Effector memory CD8-positive, alpha-beta T cell (primary cell): ENCODE measurements at regions not wholly inside any gene's neighbourhood (a gene's known extent, or its start where the extent isn't known, plus 50 kb on each side); places are given as distances from the start of the nearest gene placed in this dataset.
"Not testable (repeated sequence)": the region's sequence is repeated elsewhere in the genome, so short reads cannot be mapped to it uniquely, and the experiment has no call there.

Source experiments
- ATAC-seq: fragments of 150-1000 bp; cut with Tn5 transposase; replicated peaks from 2 replicates; pipeline ENCODE4 v1.10.0; 2021; ENCODE audit warnings: mild to moderate bottlenecking, moderate library complexity
- DNase-seq, 3 experiments: peaks; one replicate each; pipeline ENCODE4 v3.0.0; 2021
- H3K27ac Mint-ChIP-seq, 2 donors: one replicate each; pipeline ENCODE4 v1.8.0; 2022; ENCODE audit warnings: mild to moderate bottlenecking in 2 of 2, mixed read lengths in 2 of 2, moderate library complexity in 2 of 2
- H3K27me3 Mint-ChIP-seq, 2 donors: one replicate each; pipeline ENCODE4 v1.8.0; 2022; ENCODE audit warnings: mixed read lengths in 2 of 2
- H3K36me3 Mint-ChIP-seq: one replicate; pipeline ENCODE4 v1.8.0; 2022; ENCODE audit warnings: mild to moderate bottlenecking, moderate library complexity, mixed read lengths; ENCODE audit not compliant: insufficient read depth
- H3K4me1 Mint-ChIP-seq, 2 donors: one replicate each; pipeline ENCODE4 v1.8.0; 2022; ENCODE audit warnings: low read depth in 2 of 2, mixed read lengths in 2 of 2
- H3K4me3 Mint-ChIP-seq, 2 donors: one replicate each; pipeline ENCODE4 v1.8.0; 2022; ENCODE audit warnings: mild to moderate bottlenecking in 2 of 2, mixed read lengths in 2 of 2, moderate library complexity in 2 of 2
- H3K9me3 Mint-ChIP-seq, 2 donors: one replicate each; pipeline ENCODE4 v1.8.0; 2022; ENCODE audit warnings: mixed read lengths in 2 of 2

- peaks cover 0 to 29% of the 10 kb centered on the region in 2 donors for H3K27me3 Mint-ChIP-seq
- no peak for DNase-seq
- no peak overlapping the region for H3K27ac Mint-ChIP-seq
- H3K4me1 Mint-ChIP-seq, result peaks cover 0 to 2% of the 10 kb centered on the region in 2 donors
- H3K9me3 Mint-ChIP-seq, result no peaks in the 10 kb centered on the region
- ATAC-seq, result no peak
- no peaks in the 10 kb centered on the region for H3K36me3 Mint-ChIP-seq
- H3K4me3 Mint-ChIP-seq, result no peak overlapping the region
Measured at GRCh38 chr15:81751256-81751655, 294.6 kb downstream of the MEX3B start.

GRCh38 chr15:81749716-81750375, 296.0 kb downstream of the MEX3B start:
- Mint-ChIP-seq H3K36me3 (no peaks in the 10 kb centered on the region), H3K4me1 (peaks cover 0 to 2% of the 10 kb centered on the region in 2 donors), H3K27ac (no peak overlapping the region), H3K9me3 (no peaks in the 10 kb centered on the region), H3K27me3 (peaks cover 0 to 29% of the 10 kb centered on the region in 2 donors), H3K4me3 (no peak overlapping the region)
- no peak for DNase-seq
- ATAC-seq, result no peak

- no peak for DNase-seq
- H3K27me3 Mint-ChIP-seq, result peaks cover 0 to 29% of the 10 kb centered on the region in 2 donors
- H3K4me3 Mint-ChIP-seq, result no peak overlapping the region
- no peaks in the 10 kb centered on the region for H3K9me3 Mint-ChIP-seq
- peaks cover 0 to 2% of the 10 kb centered on the region in 2 donors for H3K4me1 Mint-ChIP-seq
- ATAC-seq, result no peak
- no peaks in the 10 kb centered on the region for H3K36me3 Mint-ChIP-seq
- H3K27ac Mint-ChIP-seq, result no peak overlapping the region
Measured at GRCh38 chr15:81747482-81747881, 298.3 kb downstream of the MEX3B start.

- H3K4me3 Mint-ChIP-seq, result no peak overlapping the region
- peaks cover 0 to 29% of the 10 kb centered on the region in 2 donors for H3K27me3 Mint-ChIP-seq
- DNase-seq (no peak), ATAC-seq (no peak)
- no peaks in the 10 kb centered on the region for H3K36me3 Mint-ChIP-seq
- H3K9me3 Mint-ChIP-seq, result no peaks in the 10 kb centered on the region
- peaks cover 0 to 2% of the 10 kb centered on the region in 2 donors for H3K4me1 Mint-ChIP-seq
- no peak overlapping the region for H3K27ac Mint-ChIP-seq
Measured at GRCh38 chr15:81747026-81747425, 298.8 kb downstream of the MEX3B start.

- no peaks in the 10 kb centered on the region for H3K36me3 Mint-ChIP-seq
- no peak overlapping the region for H3K4me3 Mint-ChIP-seq
- H3K27ac Mint-ChIP-seq, result no peak overlapping the region
- peaks cover 0 to 17% of the 10 kb centered on the region in 2 donors for H3K27me3 Mint-ChIP-seq
- DNase-seq, result no peak
- ATAC-seq, result no peak
- H3K4me1 Mint-ChIP-seq, result no peaks in the 10 kb centered on the region
- H3K9me3 Mint-ChIP-seq, result no peaks in the 10 kb centered on the region
Measured at GRCh38 chr15:81744364-81744763, 301.5 kb downstream of the MEX3B start.

GRCh38 chr15:81740416-81740815, 305.4 kb downstream of the MEX3B start:
- no peak for ATAC-seq
- Mint-ChIP-seq H3K36me3 (no peaks in the 10 kb centered on the region), H3K9me3 (peaks cover 0 to 2% of the 10 kb centered on the region in 2 donors), H3K27ac (no peak overlapping the region), H3K4me3 (no peak overlapping the region), H3K27me3 (no peaks in the 10 kb centered on the region), H3K4me1 (no peaks in the 10 kb centered on the region)
- no peak for DNase-seq

GRCh38 chr15:81729340-81729739, 316.5 kb downstream of the MEX3B start:
- no peaks in the 10 kb centered on the region for H3K36me3 Mint-ChIP-seq
- no peak overlapping the region for H3K4me3 Mint-ChIP-seq
- peaks cover 0 to 17% of the 10 kb centered on the region in 2 donors for H3K27me3 Mint-ChIP-seq
- no peaks in the 10 kb centered on the region for H3K4me1 Mint-ChIP-seq
- no peak overlapping the region for H3K27ac Mint-ChIP-seq
- no peaks in the 10 kb centered on the region for H3K9me3 Mint-ChIP-seq
- ATAC-seq (no peak), DNase-seq (no peak)

GRCh38 chr15:81728726-81729125, 317.1 kb downstream of the MEX3B start:
- peaks cover 0 to 17% of the 10 kb centered on the region in 2 donors for H3K27me3 Mint-ChIP-seq
- H3K36me3 Mint-ChIP-seq, result no peaks in the 10 kb centered on the region
- ATAC-seq (no peak), DNase-seq (no peak)
- H3K27ac Mint-ChIP-seq, result no peak overlapping the region
- H3K9me3 Mint-ChIP-seq, result no peaks in the 10 kb centered on the region
- H3K4me1 Mint-ChIP-seq, result no peaks in the 10 kb centered on the region
- H3K4me3 Mint-ChIP-seq, result no peak overlapping the region

GRCh38 chr15:81725590-81725989, 320.2 kb downstream of the MEX3B start:
- DNase-seq (no peak), ATAC-seq (no peak)
- H3K4me3 Mint-ChIP-seq, result no peak overlapping the region
- H3K36me3 Mint-ChIP-seq, result no peaks in the 10 kb centered on the region
- H3K27ac Mint-ChIP-seq, result no peak overlapping the region
- peaks cover 0 to 17% of the 10 kb centered on the region in 2 donors for H3K27me3 Mint-ChIP-seq
- H3K9me3 Mint-ChIP-seq, result peaks cover 0 to 2% of the 10 kb centered on the region in 2 donors
- no peaks in the 10 kb centered on the region for H3K4me1 Mint-ChIP-seq

GRCh38 chr15:81724536-81724935, 321.3 kb downstream of the MEX3B start:
- peaks cover 0 to 2% of the 10 kb centered on the region in 2 donors for H3K9me3 Mint-ChIP-seq
- no peaks in the 10 kb centered on the region for H3K4me1 Mint-ChIP-seq
- DNase-seq, result no peak
- H3K27ac Mint-ChIP-seq, result no peak overlapping the region
- peaks cover 0 to 17% of the 10 kb centered on the region in 2 donors for H3K27me3 Mint-ChIP-seq
- H3K36me3 Mint-ChIP-seq, result no peaks in the 10 kb centered on the region
- ATAC-seq, result no peak
- no peak overlapping the region for H3K4me3 Mint-ChIP-seq

GRCh38 chr15:81723701-81724100, 322.1 kb downstream of the MEX3B start:
- Mint-ChIP-seq H3K27me3 (peaks cover 0 to 17% of the 10 kb centered on the region in 2 donors), H3K4me1 (no peaks in the 10 kb centered on the region), H3K9me3 (peaks cover 0 to 2% of the 10 kb centered on the region in 2 donors), H3K36me3 (no peaks in the 10 kb centered on the region), H3K27ac (no peak overlapping the region), H3K4me3 (no peak overlapping the region)
- no peak for ATAC-seq
- DNase-seq, result no peak

- no peak for DNase-seq
- H3K9me3 Mint-ChIP-seq, result peaks cover 0 to 2% of the 10 kb centered on the region in 2 donors
- H3K4me3 Mint-ChIP-seq, result no peak overlapping the region
- H3K36me3 Mint-ChIP-seq, result no peaks in the 10 kb centered on the region
- no peaks in the 10 kb centered on the region for H3K4me1 Mint-ChIP-seq
- ATAC-seq, result no peak
- peaks cover 0 to 12% of the 10 kb centered on the region in 2 donors for H3K27me3 Mint-ChIP-seq
- H3K27ac Mint-ChIP-seq, result no peak overlapping the region
Measured at GRCh38 chr15:81723113-81723651, 322.6 kb downstream of the MEX3B start.

GRCh38 chr15:81716468-81716867, 329.4 kb downstream of the MEX3B start:
- H3K27ac Mint-ChIP-seq, ATAC-seq, H3K4me3 Mint-ChIP-seq, H3K36me3 Mint-ChIP-seq, H3K4me1 Mint-ChIP-seq, DNase-seq, H3K9me3 Mint-ChIP-seq: not testable (repeated sequence)
- peaks cover 0 to 10% of the 10 kb centered on the region in 2 donors for H3K27me3 Mint-ChIP-seq

- Mint-ChIP-seq H3K4me1 (no peaks in the 10 kb centered on the region), H3K36me3 (no peaks in the 10 kb centered on the region), H3K27ac (no peak overlapping the region), H3K4me3 (no peak overlapping the region), H3K27me3 (peaks cover 0 to 17% of the 10 kb centered on the region in 2 donors), H3K9me3 (no peaks in the 10 kb centered on the region)
- DNase-seq, result no peak
- ATAC-seq, result no peak
Measured at GRCh38 chr15:81710328-81710727, 335.5 kb downstream of the MEX3B start.
